Testis (tissue), 2 donors: ENCODE measurements at regions not wholly inside any gene's neighbourhood (a gene's known extent, or its start where the extent isn't known, plus 50 kb on each side); places are given as distances from the start of the nearest gene placed in this dataset.

Experiments
- POLR2A ChIP-seq: fragments of 450-650 bp; IDR thresholded peaks from one replicate; pipeline ENCODE4 v1.6.1; 2017; ENCODE audit warnings: antibody characterized with exemption, mild to moderate bottlenecking, moderate library complexity
- TF ChIP-seq, protein P1 (sequence below), 3 experiments: fragments of 450-650 bp in 2 of 3; fragments of 200-600 bp in 1 of 3; sonication (generic) in 1 of 3; IDR thresholded peaks; one replicate each; pipeline ENCODE4 v1.5.1; 2016 to 2019; ENCODE audit warnings: antibody characterized with exemption in 3 of 3, mild to moderate bottlenecking in 2 of 3, moderate library complexity in 1 of 3

GRCh38 chr2:33765122-33765521, 166.0 kb upstream of the FAM98A start:
- TF ChIP-seq, protein P1, sequence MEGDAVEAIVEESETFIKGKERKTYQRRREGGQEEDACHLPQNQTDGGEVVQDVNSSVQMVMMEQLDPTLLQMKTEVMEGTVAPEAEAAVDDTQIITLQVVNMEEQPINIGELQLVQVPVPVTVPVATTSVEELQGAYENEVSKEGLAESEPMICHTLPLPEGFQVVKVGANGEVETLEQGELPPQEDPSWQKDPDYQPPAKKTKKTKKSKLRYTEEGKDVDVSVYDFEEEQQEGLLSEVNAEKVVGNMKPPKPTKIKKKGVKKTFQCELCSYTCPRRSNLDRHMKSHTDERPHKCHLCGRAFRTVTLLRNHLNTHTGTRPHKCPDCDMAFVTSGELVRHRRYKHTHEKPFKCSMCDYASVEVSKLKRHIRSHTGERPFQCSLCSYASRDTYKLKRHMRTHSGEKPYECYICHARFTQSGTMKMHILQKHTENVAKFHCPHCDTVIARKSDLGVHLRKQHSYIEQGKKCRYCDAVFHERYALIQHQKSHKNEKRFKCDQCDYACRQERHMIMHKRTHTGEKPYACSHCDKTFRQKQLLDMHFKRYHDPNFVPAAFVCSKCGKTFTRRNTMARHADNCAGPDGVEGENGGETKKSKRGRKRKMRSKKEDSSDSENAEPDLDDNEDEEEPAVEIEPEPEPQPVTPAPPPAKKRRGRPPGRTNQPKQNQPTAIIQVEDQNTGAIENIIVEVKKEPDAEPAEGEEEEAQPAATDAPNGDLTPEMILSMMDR (IDR thresholded peaks at IDR 0.05), result no peak
- no peak for TF ChIP-seq POLR2A
